Prostate gland (tissue), 2 donors: ENCODE measurements at regions not wholly inside any gene's neighbourhood (a gene's known extent, or its start where the extent isn't known, plus 50 kb on each side); places are given as distances from the start of the nearest gene placed in this dataset.

ENCODE experiments used
- DNase-seq: peaks from one replicate; pipeline ENCODE4 v3.0.0-alpha.2; 2019; ENCODE audit warnings: low spot score
- H3K27ac ChIP-seq, 2 donors: fragments of 200-600 bp; sonication (generic); 2 replicates each; pipeline ENCODE4 v1.5.1; 2017 to 2019
- H3K27me3 ChIP-seq: fragments of 200-600 bp; sonication (generic); replicated peaks from 2 replicates; pipeline ENCODE4 v1.5.1; 2019; ENCODE audit not compliant: insufficient read depth
- H3K36me3 ChIP-seq, 2 donors: fragments of 200-600 bp; sonication (generic); 1 replicate in 1 of 2; 2 replicates in 1 of 2; pipeline versions ENCODE4 v1.5.1 to v1.8.1; 2017 to 2019
- H3K4me1 ChIP-seq: fragments of 200-600 bp; sonication (generic); replicated peaks from 2 replicates; pipeline ENCODE4 v1.5.1; 2019
- H3K4me3 ChIP-seq, 2 donors: fragments of 200-600 bp; sonication (generic); 2 replicates each; pipeline ENCODE4 v1.5.1; 2017 to 2019
- H3K9me3 ChIP-seq: fragments of 200-600 bp; sonication (generic); 2 replicates; pipeline ENCODE4 v1.5.1; 2017
- POLR2A ChIP-seq: fragments of 450-650 bp; IDR thresholded peaks from one replicate; pipeline ENCODE4 v1.6.1; 2016; ENCODE audit warnings: antibody characterized with exemption, mild to moderate bottlenecking
- POLR2AphosphoS5 ChIP-seq: sonication (generic); formaldehyde crosslinking; IDR thresholded peaks from one replicate; pipeline ENCODE4 v1.6.1; 2017; ENCODE audit warnings: antibody characterized with exemption
- WGBS: methylation state at CpG from one replicate; pipeline ENCODE4 v1.1.5; 2018; 5-methylcytosine and 5-hydroxymethylcytosine counted together
- intact Hi-C: fragments of 100-400 bp; cut with DNase I; formaldehyde crosslinking; loops from one replicate; pipeline ENCODE4 v1.14.2; 2022
- TF ChIP-seq, protein P1 (sequence below), 4 experiments: fragments of 200-600 bp in 2 of 4; fragments of 450-650 bp in 2 of 4; sonication (generic) in 2 of 4; IDR thresholded peaks; 1 replicate in 3 of 4; 2 replicates in 1 of 4; pipeline ENCODE4 v1.5.1; 2016 to 2019; ENCODE audit warnings: antibody characterized with exemption in 4 of 4, mild to moderate bottlenecking in 2 of 4, moderate library complexity in 2 of 4

DNA sequence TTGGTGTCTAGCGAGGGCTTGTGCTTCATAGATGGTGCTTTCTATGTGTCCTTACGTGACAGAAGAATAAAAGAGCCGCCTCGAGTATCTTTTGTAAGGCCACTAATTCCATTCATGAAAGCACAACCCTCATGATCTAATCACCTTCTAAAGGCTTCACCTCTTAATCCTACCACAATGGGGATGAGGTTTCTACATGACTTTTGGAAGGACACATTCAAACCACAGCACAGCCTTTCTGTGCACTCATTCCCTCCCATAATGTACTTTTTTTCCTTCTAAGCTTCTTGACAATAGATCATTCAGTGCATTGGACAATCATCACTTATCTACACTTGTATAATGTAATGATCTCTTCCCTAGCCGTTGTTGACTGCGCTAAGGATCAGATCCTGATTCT, 774.8 kb downstream of the BRINP1 start:
- H3K4me3 ChIP-seq, result no peak overlapping the region
- TF ChIP-seq, protein P1, sequence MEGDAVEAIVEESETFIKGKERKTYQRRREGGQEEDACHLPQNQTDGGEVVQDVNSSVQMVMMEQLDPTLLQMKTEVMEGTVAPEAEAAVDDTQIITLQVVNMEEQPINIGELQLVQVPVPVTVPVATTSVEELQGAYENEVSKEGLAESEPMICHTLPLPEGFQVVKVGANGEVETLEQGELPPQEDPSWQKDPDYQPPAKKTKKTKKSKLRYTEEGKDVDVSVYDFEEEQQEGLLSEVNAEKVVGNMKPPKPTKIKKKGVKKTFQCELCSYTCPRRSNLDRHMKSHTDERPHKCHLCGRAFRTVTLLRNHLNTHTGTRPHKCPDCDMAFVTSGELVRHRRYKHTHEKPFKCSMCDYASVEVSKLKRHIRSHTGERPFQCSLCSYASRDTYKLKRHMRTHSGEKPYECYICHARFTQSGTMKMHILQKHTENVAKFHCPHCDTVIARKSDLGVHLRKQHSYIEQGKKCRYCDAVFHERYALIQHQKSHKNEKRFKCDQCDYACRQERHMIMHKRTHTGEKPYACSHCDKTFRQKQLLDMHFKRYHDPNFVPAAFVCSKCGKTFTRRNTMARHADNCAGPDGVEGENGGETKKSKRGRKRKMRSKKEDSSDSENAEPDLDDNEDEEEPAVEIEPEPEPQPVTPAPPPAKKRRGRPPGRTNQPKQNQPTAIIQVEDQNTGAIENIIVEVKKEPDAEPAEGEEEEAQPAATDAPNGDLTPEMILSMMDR (IDR thresholded peaks at IDR 0.05), result no peak
- no peak for TF ChIP-seq POLR2A
- no peak for TF ChIP-seq POLR2AphosphoS5
- no peaks in the 10 kb centered on the region for H3K36me3 ChIP-seq
- intact Hi-C loops, result no loop called here
- H3K4me1 ChIP-seq, result no peaks in the 10 kb centered on the region
- WGBS, result 88% methylated on average over 6 of the region's 6 CpGs
- no peaks in the 10 kb centered on the region for H3K9me3 ChIP-seq
- H3K27me3 ChIP-seq, result no peaks in the 10 kb centered on the region
- no peak overlapping the region for H3K27ac ChIP-seq
- no peak for DNase-seq

DNA sequence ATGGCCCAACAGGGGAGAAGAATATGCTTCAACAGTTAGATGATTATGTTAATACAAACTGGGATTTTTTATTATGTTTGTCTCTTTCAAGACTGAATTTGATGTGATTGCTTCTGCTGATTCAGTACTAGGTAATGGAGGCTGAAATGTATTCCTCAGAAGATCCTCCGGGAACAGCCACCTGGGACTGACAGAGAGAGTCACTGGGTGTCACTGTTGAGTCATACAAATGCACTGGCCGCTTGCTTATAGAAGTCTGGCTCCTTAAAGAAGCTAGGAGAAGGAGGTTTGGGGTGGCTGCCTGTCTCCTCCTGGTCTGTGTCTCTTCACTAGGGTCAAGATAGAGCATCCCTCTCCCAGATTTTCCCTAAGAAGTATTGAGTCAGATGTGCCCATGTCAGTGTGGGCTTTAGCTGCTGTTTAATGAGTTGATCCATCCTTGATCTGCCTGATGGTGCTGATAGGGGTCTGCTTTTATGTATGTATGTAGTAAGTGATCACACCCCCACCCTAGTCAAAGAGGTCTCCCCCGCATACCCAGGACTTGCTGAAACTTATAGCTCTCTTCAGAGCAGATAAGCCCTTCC, 773.4 kb downstream of the BRINP1 start:
- no peaks in the 10 kb centered on the region for H3K9me3 ChIP-seq
- H3K36me3 ChIP-seq, result no peaks in the 10 kb centered on the region
- DNase-seq, result peak; percentile 5
- no peak overlapping the region for H3K4me3 ChIP-seq
- no peak overlapping the region for H3K27ac ChIP-seq
- no peaks in the 10 kb centered on the region for H3K4me1 ChIP-seq
- TF ChIP-seq, protein P1 (IDR thresholded peaks at IDR 0.05), result peak in 3 of 4 experiments; percentile 19 to 26 (median 23)
- no peak for TF ChIP-seq POLR2AphosphoS5
- H3K27me3 ChIP-seq, result no peaks in the 10 kb centered on the region
- WGBS, result 16% methylated on average over 3 of the region's 3 CpGs
- intact Hi-C loops, result no loop called here

DNA sequence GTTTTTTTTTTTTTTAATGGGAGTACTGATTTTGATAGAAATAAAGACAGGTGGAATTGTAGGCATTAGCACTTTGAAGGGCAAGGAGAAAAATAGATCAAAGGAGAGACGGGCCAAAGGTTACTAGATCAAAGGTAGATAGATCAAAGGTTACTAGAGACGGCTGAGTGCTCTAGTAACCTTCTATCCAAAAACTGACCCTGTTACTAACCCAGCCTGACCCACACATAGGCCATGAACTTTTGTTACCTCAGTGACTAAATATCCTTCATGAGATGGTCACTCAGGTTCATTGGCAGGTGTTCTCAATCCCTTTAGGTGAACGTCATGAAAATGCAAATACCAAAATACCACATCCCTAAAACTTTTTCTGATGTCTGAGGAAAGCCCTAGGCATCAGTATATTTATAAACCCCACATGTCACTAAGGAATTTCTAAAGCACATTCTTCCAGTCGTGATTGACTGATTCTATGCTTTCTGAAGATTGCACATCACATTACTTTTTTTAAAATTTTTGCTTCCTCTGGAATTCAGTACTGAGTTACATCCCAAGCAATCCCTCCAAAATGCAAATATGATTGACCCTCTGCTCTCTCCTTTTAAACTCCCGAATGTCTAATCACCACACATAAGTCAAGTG, 772.7 kb downstream of the BRINP1 start:
- intact Hi-C loops, result no loop called here
- Histone ChIP-seq H3K36me3 (no peaks in the 10 kb centered on the region), H3K27ac (no peak overlapping the region), H3K27me3 (no peaks in the 10 kb centered on the region), H3K4me1 (no peaks in the 10 kb centered on the region), H3K9me3 (no peaks in the 10 kb centered on the region), H3K4me3 (no peak overlapping the region)
- TF ChIP-seq, protein P1 (IDR thresholded peaks at IDR 0.05), result no peak
- TF ChIP-seq POLR2AphosphoS5 (no peak), POLR2A (no peak)
- WGBS, result 27% methylated on average over 5 of the region's 5 CpGs
- no peak for DNase-seq

DNA sequence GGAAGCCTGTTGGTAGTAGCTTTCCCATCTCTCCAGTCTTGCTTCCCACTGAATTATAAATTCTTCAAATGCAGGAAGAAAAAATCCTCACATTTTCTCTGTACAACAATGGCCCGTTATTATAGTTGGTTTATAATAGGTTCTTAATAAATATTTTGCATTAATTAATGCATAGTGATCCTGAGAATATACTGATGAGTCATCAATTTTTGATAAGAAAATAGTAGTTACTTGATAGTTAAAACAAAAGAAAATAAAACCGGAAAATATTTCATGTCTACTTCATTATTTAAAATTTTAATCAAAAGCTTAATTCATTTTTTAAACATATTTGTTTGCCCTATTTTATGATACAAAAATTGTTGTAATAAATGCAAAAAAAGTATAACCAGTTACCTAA, 762.6 kb downstream of the BRINP1 start:
- WGBS, result 88% methylated on average over 2 of the region's 2 CpGs
- no peaks in the 10 kb centered on the region for H3K9me3 ChIP-seq
- H3K36me3 ChIP-seq, result no peaks in the 10 kb centered on the region
- H3K27ac ChIP-seq, result no peak overlapping the region
- no peaks in the 10 kb centered on the region for H3K27me3 ChIP-seq
- no peak overlapping the region for H3K4me3 ChIP-seq
- intact Hi-C loops, result no loop called here
- TF ChIP-seq, protein P1 (IDR thresholded peaks at IDR 0.05), result no peak
- TF ChIP-seq POLR2A (no peak), POLR2AphosphoS5 (no peak)
- H3K4me1 ChIP-seq, result no peaks in the 10 kb centered on the region
- no peak for DNase-seq
